HepG2 (cell line): ENCODE measurements at regions not wholly inside any gene's neighbourhood (a gene's known extent, or its start where the extent isn't known, plus 50 kb on each side); places are given as distances from the start of the nearest gene placed in this dataset.

ENCODE experiments used
- ARID3A ChIP-seq: IDR thresholded peaks from 2 replicates; pipeline ENCODE4 v1.6.1; 2012; ENCODE audit warnings: low read depth, low read length, improper control_type of control experiment
- ARID4A ChIP-seq: sonication (generic); formaldehyde crosslinking; IDR thresholded peaks from 2 replicates; pipeline ENCODE4 v1.5.0; 2020; ENCODE audit warnings: mild to moderate bottlenecking, missing genetic modification reagents, borderline replicate concordance
- ARID5B ChIP-seq: IDR thresholded peaks from 2 replicates; pipeline ENCODE4 v1.4.0; 2020; ENCODE audit warnings: mild to moderate bottlenecking, missing genetic modification reagents
- CHD2 ChIP-seq: IDR thresholded peaks from 2 replicates; pipeline ENCODE4 v1.6.1; 2011; ENCODE audit warnings: low read depth, low read length, improper control_type of control experiment
- CREB1 ChIP-seq, 2 experiments: fragments of 450-650 bp in 1 of 2; IDR thresholded peaks; 2 replicates each; pipeline ENCODE4 v1.6.1; 2016 to 2017; ENCODE audit warnings: control low read depth in 1 of 2, mild to moderate bottlenecking in 1 of 2, missing compliant biosample characterization in 1 of 2, missing genetic modification characterization in 1 of 2
- ESRRA ChIP-seq: sonication (generic); formaldehyde crosslinking; IDR thresholded peaks from 2 replicates; pipeline ENCODE4 v1.5.1; 2020; ENCODE audit warnings: mild to moderate bottlenecking, low read depth, missing genetic modification reagents
- HIVEP1 ChIP-seq: sonication (generic); formaldehyde crosslinking; IDR thresholded peaks from 2 replicates; pipeline ENCODE4 v1.4.0; 2020; ENCODE audit warnings: mild to moderate bottlenecking, missing genetic modification reagents
- HOXA3 ChIP-seq: sonication (generic); formaldehyde crosslinking; IDR thresholded peaks from 2 replicates; pipeline ENCODE4 v1.5.0; 2020; ENCODE audit warnings: missing genetic modification reagents
- KDM2A ChIP-seq: sonication (generic); formaldehyde crosslinking; IDR thresholded peaks from 2 replicates; pipeline ENCODE4 v1.4.0; 2020; ENCODE audit warnings: low read depth, missing genetic modification reagents, borderline replicate concordance
- KDM4B ChIP-seq: sonication (generic); formaldehyde crosslinking; IDR thresholded peaks from 2 replicates; pipeline ENCODE4 v1.4.0; 2020; ENCODE audit warnings: missing genetic modification reagents
- LRRFIP1 ChIP-seq: sonication (generic); formaldehyde crosslinking; conservative IDR thresholded peaks from 2 replicates; pipeline ENCODE4 v1.4.0; 2020; ENCODE audit warnings: missing genetic modification reagents
- MLLT10 ChIP-seq: sonication (generic); formaldehyde crosslinking; IDR thresholded peaks from 2 replicates; pipeline ENCODE4 v1.4.0; 2020; ENCODE audit warnings: missing genetic modification reagents
- NR3C1 ChIP-seq: sonication (generic); formaldehyde crosslinking; IDR thresholded peaks from 2 replicates; pipeline ENCODE4 v1.4.0; 2020; ENCODE audit warnings: missing genetic modification reagents
- SMC3 ChIP-seq: IDR thresholded peaks from 2 replicates; pipeline ENCODE4 v1.6.1; 2011; ENCODE audit warnings: low read length, improper control_type of control experiment
- TSC22D2 ChIP-seq: sonication (generic); formaldehyde crosslinking; IDR thresholded peaks from 2 replicates; pipeline ENCODE4 v1.5.1; 2020; ENCODE audit warnings: missing genetic modification reagents, mild to moderate bottlenecking, borderline replicate concordance
- YEATS2 ChIP-seq: sonication (generic); formaldehyde crosslinking; IDR thresholded peaks from 2 replicates; pipeline ENCODE4 v1.4.0; 2020; ENCODE audit warnings: missing genetic modification reagents, borderline replicate concordance
- ZNF337 ChIP-seq: sonication (generic); formaldehyde crosslinking; IDR thresholded peaks from 2 replicates; pipeline ENCODE4 v1.5.1; 2020; ENCODE audit warnings: missing genetic modification reagents, low read depth, mild to moderate bottlenecking, borderline replicate concordance
- ZNF44 ChIP-seq: sonication (generic); formaldehyde crosslinking; IDR thresholded peaks from 2 replicates; pipeline ENCODE4 v1.5.1; 2020; ENCODE audit warnings: mild to moderate bottlenecking, missing genetic modification reagents

- TF ChIP-seq ZNF44 (CRISPR knock-in tag) (no peak), HIVEP1 (CRISPR knock-in tag) (no peak), NR3C1 (no peak), TSC22D2 (CRISPR knock-in tag) (no peak), ARID3A (0 out of 2 replicates have a peak, but pooled peaks have one; percentile 38), ARID4A (CRISPR knock-in tag) (no peak), YEATS2 (CRISPR knock-in tag) (no peak), CREB1 (IDR thresholded peaks at IDR 0.05) (no peak), CREB1 (CRISPR knock-in tag; IDR thresholded peaks at IDR 0.05) (0 out of 2 replicates have a peak, but pooled peaks have one; percentile 23), LRRFIP1 (CRISPR knock-in tag) (no peak), KDM4B (no peak), ZNF337 (CRISPR knock-in tag) (no peak), MLLT10 (CRISPR knock-in tag) (no peak), CHD2 (no peak), KDM2A (CRISPR knock-in tag) (no peak), SMC3 (no peak), HOXA3 (CRISPR knock-in tag) (no peak), ESRRA (CRISPR knock-in tag) (no peak), ARID5B (CRISPR knock-in tag) (0 out of 2 replicates have a peak, but pooled peaks have one; percentile 28)
These were observed 162.5 kb upstream of the TRIM24 start (continued) for GRCh38 chr7:138297526-138297925.
